Left lung (tissue), 4 donors: ENCODE measurements at regions not wholly inside any gene's neighbourhood (a gene's known extent, or its start where the extent isn't known, plus 50 kb on each side); places are given as distances from the start of the nearest gene placed in this dataset.

Experiments
- ATAC-seq: fragments of 200-7000 bp; cut with Tn5 transposase; one replicate; pipeline ENCODE4 v1.9.1; 2020; ENCODE audit warnings: moderate library complexity
- DNase-seq, 4 donors: peaks; one replicate each; pipeline ENCODE4 v3.0.0-alpha.2; 2013 to 2020
- H3K27ac ChIP-seq, 2 donors: fragments of 200-600 bp; sonication (generic) in 1 of 2; one replicate each; pipeline versions ENCODE4 v1.5.0 to v1.8.0; 2020 to 2021
- H3K27me3 ChIP-seq, 2 donors: fragments of 200-600 bp; sonication (generic) in 1 of 2; one replicate each; pipeline versions ENCODE4 v1.5.0 to v1.8.0; 2020 to 2021
- H3K36me3 ChIP-seq, 2 donors: fragments of 200-600 bp; sonication (generic) in 1 of 2; one replicate each; pipeline versions ENCODE4 v1.5.0 to v1.8.0; 2020 to 2021
- H3K4me1 ChIP-seq, 2 donors: fragments of 200-600 bp; one replicate each; pipeline ENCODE4 v1.8.0; 2021
- H3K4me3 ChIP-seq, 2 donors: fragments of 200-600 bp; sonication (generic) in 1 of 2; one replicate each; pipeline versions ENCODE4 v1.5.0 to v1.8.0; 2020 to 2021; ENCODE audit warnings: mild to moderate bottlenecking in 1 of 2
- H3K9me3 ChIP-seq, 2 donors: fragments of 200-600 bp; sonication (generic) in 1 of 2; one replicate each; pipeline versions ENCODE4 v1.5.0 to v1.8.0; 2020 to 2021
- CTCF ChIP-seq, 2 donors: fragments of 200-600 bp; sonication (generic) in 1 of 2; IDR thresholded peaks; one replicate each; pipeline versions ENCODE4 v1.5.0 to v1.8.0; 2021; ENCODE audit warnings: antibody characterized with exemption in 2 of 2
- intact Hi-C, 2 donors: fragments of 100-400 bp; cut with DNase I; formaldehyde crosslinking; loops; one replicate each; pipeline versions ENCODE4 v1.11.2 to v1.14.2; 2022
- donor health status: DM: no; HTN: yes; CAD: no.
- donor health status: DM: no; HTN: no; CAD: no.

GRCh38 chr10:7467031-7467667, 56.3 kb upstream of the SFMBT2 start:
- Histone ChIP-seq H3K9me3 (no peaks in the 10 kb centered on the region), H3K27me3 (no peaks in the 10 kb centered on the region), H3K27ac (no peak overlapping the region), H3K36me3 (no peaks in the 10 kb centered on the region), H3K4me1 (peaks cover 0 to 10% of the 10 kb centered on the region in 2 donors), H3K4me3 (no peak overlapping the region)
- intact Hi-C loops, result no loop called here
- DNase-seq (no peak), ATAC-seq (no peak)
- TF ChIP-seq CTCF (IDR thresholded peaks at IDR 0.05), result no peak

GRCh38 chr10:7464691-7465090, 53.9 kb upstream of the SFMBT2 start:
- no peaks in the 10 kb centered on the region for H3K27me3 ChIP-seq
- H3K9me3 ChIP-seq, result no peaks in the 10 kb centered on the region
- H3K27ac ChIP-seq, result no peak overlapping the region
- ATAC-seq, result peak; percentile 23
- no peaks in the 10 kb centered on the region for H3K4me1 ChIP-seq
- no peaks in the 10 kb centered on the region for H3K36me3 ChIP-seq
- H3K4me3 ChIP-seq, result no peak overlapping the region
- no peak for DNase-seq
- TF ChIP-seq CTCF (IDR thresholded peaks at IDR 0.05), result no peak
- intact Hi-C loops, result no loop called here
